IMR-90 (cell line): ENCODE measurements at regions not wholly inside any gene's neighbourhood (a gene's known extent, or its start where the extent isn't known, plus 50 kb on each side); places are given as distances from the start of the nearest gene placed in this dataset.

Experiments
- ATAC-seq: fragments of 200-7000 bp; cut with Tn5 transposase; 2 replicates; pipeline ENCODE4 v1.9.1; 2020; ENCODE audit warnings: low read depth, mild to moderate bottlenecking, moderate library complexity
- BruUV-seq: library from RNA; stranded (reverse); fragments of 400-500 nt; replicated peaks from 2 replicates; lab custom pipeline; 2021; lab: Mats Ljungman, UMichigan
- CTCF ChIA-PET: fragments of 300-600 bp; formaldehyde crosslinking; extraction: SDS; loops from one replicate; lab custom pipeline; 2021; ENCODE audit warnings: antibody characterized with exemption; lab: Yijun Ruan, JAX
- POLR2A ChIA-PET: fragments of 300-600 bp; sonication (Branson Sonifier 250); formaldehyde crosslinking; loops from one replicate; lab custom pipeline; 2022; ENCODE audit warnings: antibody characterized with exemption; ENCODE audit not compliant: unreplicated experiment; lab: Charles Lee
- DNase-seq: peaks from one replicate; pipeline ENCODE4 v3.0.0; 2013
- H2AFZ ChIP-seq: replicated peaks from 2 replicates; pipeline ENCODE3; 2013; ENCODE audit warnings: low read length, mild to moderate bottlenecking; ENCODE audit not compliant: poor library complexity
- H2AK5ac ChIP-seq: 2 replicates; pipeline ENCODE4 v1.6.1; 2013; ENCODE audit warnings: low read depth, low read length, inconsistent platforms
- H2AK9ac ChIP-seq: replicated peaks from 2 replicates; pipeline ENCODE3; 2013; ENCODE audit warnings: mild to moderate bottlenecking, low read depth, low read length, moderate library complexity; ENCODE audit not compliant: poor library complexity
- H2BK120ac ChIP-seq: 2 replicates; pipeline ENCODE4 v1.6.1; 2013; ENCODE audit warnings: low read depth, low read length, inconsistent platforms
- H2BK15ac ChIP-seq: 3 replicates; pipeline ENCODE4 v1.6.1; 2013; ENCODE audit warnings: low read depth, low read length, inconsistent platforms
- H2BK20ac ChIP-seq: 2 replicates; pipeline ENCODE4 v1.6.1; 2013; ENCODE audit warnings: low read depth, mild to moderate bottlenecking, inconsistent platforms, low read length, moderate library complexity
- H2BK5ac ChIP-seq: 2 replicates; pipeline ENCODE4 v1.6.1; 2013; ENCODE audit warnings: mild to moderate bottlenecking, low read depth, low read length, inconsistent platforms; ENCODE audit not compliant: poor library complexity, severe bottlenecking
- H3K14ac ChIP-seq: replicated peaks from 2 replicates; pipeline ENCODE4 v1.6.1; 2013; ENCODE audit warnings: low read depth, low read length, inconsistent platforms
- H3K18ac ChIP-seq: 2 replicates; pipeline ENCODE4 v1.6.1; 2013; ENCODE audit warnings: low read depth, low read length, control low read depth
- H3K23ac ChIP-seq: 2 replicates; pipeline ENCODE4 v1.6.1; 2013; ENCODE audit warnings: low read depth, low read length, inconsistent platforms
- H3K27ac ChIP-seq: 2 replicates; pipeline ENCODE4 v1.5.1; 2013; ENCODE audit warnings: mild to moderate bottlenecking, control low read depth, low read length; ENCODE audit not compliant: insufficient read depth
- H3K27me3 ChIP-seq: 2 replicates; pipeline ENCODE4 v1.6.1; 2013; ENCODE audit warnings: low read length; ENCODE audit not compliant: control insufficient read depth, insufficient read depth
- H3K36me3 ChIP-seq: 2 replicates; pipeline ENCODE4 v1.6.1; 2013; ENCODE audit warnings: low read length, mixed read lengths; ENCODE audit not compliant: control insufficient read depth, insufficient read depth
- H3K4ac ChIP-seq: 2 replicates; pipeline ENCODE4 v1.6.1; 2013; ENCODE audit warnings: low read depth, low read length, inconsistent platforms
- H3K4me1 ChIP-seq: 2 replicates; pipeline ENCODE4 v1.6.1; 2013; ENCODE audit warnings: low read length, mixed read lengths; ENCODE audit not compliant: control insufficient read depth, insufficient read depth
- H3K4me2 ChIP-seq: 2 replicates; pipeline ENCODE4 v1.6.1; 2013; ENCODE audit warnings: low read depth, mild to moderate bottlenecking, control low read depth, low read length, moderate library complexity
- H3K4me3 ChIP-seq: 2 replicates; pipeline ENCODE4 v1.5.1; 2013; ENCODE audit warnings: low read depth, mild to moderate bottlenecking, control low read depth, low read length, moderate library complexity; ENCODE audit not compliant: insufficient read depth
- H3K56ac ChIP-seq: 2 replicates; pipeline ENCODE4 v1.6.1; 2013; ENCODE audit warnings: low read length, inconsistent platforms; ENCODE audit not compliant: insufficient read depth; ENCODE audit errors: extremely low read depth
- H3K79me1 ChIP-seq, 2 experiments: 2 replicates each; pipeline ENCODE4 v1.6.1; 2013; ENCODE audit warnings: low read length in 2 of 2, inconsistent platforms in 1 of 2, low read depth in 1 of 2
- H3K9ac ChIP-seq: 2 replicates; pipeline ENCODE4 v1.6.1; 2013; ENCODE audit warnings: low read depth, low read length, control low read depth
- H3K9me1 ChIP-seq: 2 replicates; pipeline ENCODE4 v1.6.1; 2013; ENCODE audit warnings: low read length, inconsistent platforms; ENCODE audit not compliant: insufficient read depth
- H3K9me3 ChIP-seq: 2 replicates; pipeline ENCODE4 v1.6.1; 2013; ENCODE audit warnings: low read length; ENCODE audit not compliant: control insufficient read depth, insufficient read depth
- H4K20me1 ChIP-seq: 2 replicates; pipeline ENCODE4 v1.6.1; 2013; ENCODE audit warnings: low read length, inconsistent platforms; ENCODE audit not compliant: insufficient read depth
- H4K5ac ChIP-seq: 2 replicates; pipeline ENCODE4 v1.6.1; 2013; ENCODE audit warnings: mild to moderate bottlenecking, low read depth, low read length, control low read depth
- H4K8ac ChIP-seq, 2 experiments: 2 replicates each; pipeline ENCODE4 v1.6.1; 2013; ENCODE audit warnings: low read depth in 2 of 2, low read length in 2 of 2, control low read depth in 1 of 2, inconsistent platforms in 1 of 2
- H4K91ac ChIP-seq: 2 replicates; pipeline ENCODE4 v1.6.1; 2013; ENCODE audit warnings: low read depth, low read length, inconsistent platforms; ENCODE audit not compliant: insufficient read depth
- CEBPB ChIP-seq: IDR thresholded peaks from 2 replicates; pipeline ENCODE4 v1.6.1; 2012; ENCODE audit warnings: low read depth, low read length, improper control_type of control experiment
- CHD1 ChIP-seq: IDR thresholded peaks from 2 replicates; pipeline ENCODE4 v1.6.1; 2012; ENCODE audit warnings: low read depth, low read length, improper control_type of control experiment
- RAD21 ChIP-seq: IDR thresholded peaks from 2 replicates; pipeline ENCODE4 v1.6.1; 2012; ENCODE audit warnings: low read length, improper control_type of control experiment
- RFX5 ChIP-seq: IDR thresholded peaks from 2 replicates; pipeline ENCODE4 v1.8.0; 2012; ENCODE audit warnings: low read depth, mild to moderate bottlenecking, low read length, moderate library complexity
- SMC3 ChIP-seq: fragments of 150-350 bp; IDR thresholded peaks from 2 replicates; pipeline ENCODE4 v1.6.1; 2016; ENCODE audit warnings: low read depth, mild to moderate bottlenecking, antibody characterized with exemption, low read length, moderate library complexity
- dilution Hi-C: fragments of 300-500 bp; cut with HindIII; formaldehyde crosslinking; loops from one replicate; pipeline ENCODE4 v1.14.3; 2018; ENCODE audit warnings: low sequenced_read_pairs; ENCODE audit not compliant: unreplicated experiment
- in situ Hi-C: fragments of 300-500 bp; cut with MboI; formaldehyde crosslinking; loops from 3 replicates; pipeline ENCODE4 v1.14.3; 2019; ENCODE audit warnings: low sequenced_read_pairs, inconsistent platforms, mixed read lengths
- intact Hi-C: fragments of 100-400 bp; cut with micrococcal nuclease; formaldehyde crosslinking; loops from 2 replicates; pipeline ENCODE4 v1.10.0; 2022

DNA sequence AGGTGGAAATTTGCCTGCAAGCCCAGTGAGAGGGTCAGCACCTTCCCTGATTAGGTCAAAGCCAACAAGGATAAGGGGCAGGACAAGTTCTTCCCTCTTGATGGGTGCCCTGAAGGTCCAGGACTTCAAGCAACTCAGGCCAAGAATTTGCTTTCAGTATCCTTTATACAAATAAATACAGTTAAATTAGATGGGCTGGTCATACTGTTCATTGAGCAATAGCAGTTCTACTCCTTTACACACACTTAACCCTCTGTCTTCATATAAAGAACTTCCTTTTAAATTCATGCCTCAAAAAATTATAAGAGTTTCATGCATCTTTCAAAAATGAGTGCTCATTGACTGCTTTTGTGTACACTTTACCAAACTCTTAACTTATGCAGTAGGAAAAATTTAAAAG, 392.0 kb downstream of the SPRY1 start:
- peak overlapping the region; percentile 82 for H3K4ac ChIP-seq
- peak overlapping the region; percentile 64; the same call in 1 of the 2 replicates for H2BK20ac ChIP-seq
- DNase-seq = peak; percentile 67
- dilution Hi-C loops (no loop called here), in situ Hi-C loops (no loop called here), intact Hi-C loops (no loop called here)
- H3K4me1 ChIP-seq = peaks cover 23% of the 10 kb centered on the region
- ChIA-PET POLR2A (no interaction called here), CTCF (no interaction called here)
- TF ChIP-seq CEBPB (peak; percentile 87), RAD21 (no peak), RFX5 (no peak), SMC3 (no peak), CHD1 (no peak)
- peak; percentile 57 for ATAC-seq
- H3K9me1 ChIP-seq = peaks cover 7% of the 10 kb centered on the region
- H2AK5ac ChIP-seq = peak overlapping the region; percentile 62
- peak overlapping the region; percentile 83 for H4K5ac ChIP-seq
- peak overlapping the region; percentile 21 for H3K14ac ChIP-seq
- H3K27ac ChIP-seq = peak overlapping the region; percentile 67; the same call in 1 of the 2 replicates
- H2BK5ac ChIP-seq = peak overlapping the region; percentile 85
- H3K9me3 ChIP-seq = no peaks in the 10 kb centered on the region
- peak overlapping the region; percentile 86 for H3K18ac ChIP-seq
- no TSS peak for BruUV-seq
- H3K27me3 ChIP-seq = no peaks in the 10 kb centered on the region
- peak overlapping the region; percentile 34 for H4K91ac ChIP-seq
- H3K56ac ChIP-seq = no peak overlapping the region
- H3K79me1 ChIP-seq = no peaks in the 10 kb centered on the region
- no peak overlapping the region for H3K9ac ChIP-seq
- peak overlapping the region; percentile 23 for H3K4me2 ChIP-seq
- H2AK9ac ChIP-seq = no peak overlapping the region
- H2BK120ac ChIP-seq = peak overlapping the region; percentile 81
- H4K20me1 ChIP-seq = no peaks in the 10 kb centered on the region
- peak overlapping the region; percentile 20; the same call in 1 of the 2 replicates for H3K23ac ChIP-seq
- H3K4me3 ChIP-seq = no peak overlapping the region
- no peak overlapping the region for H2AFZ ChIP-seq
- H4K8ac ChIP-seq = peak overlapping the region; percentile 20 to 55; a peak in 3 of 4 replicates
- H2BK15ac ChIP-seq = peak overlapping the region; percentile 58; the same call in 2 of the 3 replicates
- no peaks in the 10 kb centered on the region for H3K36me3 ChIP-seq
